GM18517 (cell line): ENCODE measurements at regions not wholly inside any gene's neighbourhood (a gene's known extent, or its start where the extent isn't known, plus 50 kb on each side); places are given as distances from the start of the nearest gene placed in this dataset.

ENCODE experiments used
- ATAC-seq: cut with Tn5 transposase; IDR thresholded peaks from one replicate; pipeline ENCODE4 v1.9.1; 2021; ENCODE audit warnings: mild to moderate bottlenecking, moderate library complexity; ENCODE audit not compliant: unreplicated experiment

DNA sequence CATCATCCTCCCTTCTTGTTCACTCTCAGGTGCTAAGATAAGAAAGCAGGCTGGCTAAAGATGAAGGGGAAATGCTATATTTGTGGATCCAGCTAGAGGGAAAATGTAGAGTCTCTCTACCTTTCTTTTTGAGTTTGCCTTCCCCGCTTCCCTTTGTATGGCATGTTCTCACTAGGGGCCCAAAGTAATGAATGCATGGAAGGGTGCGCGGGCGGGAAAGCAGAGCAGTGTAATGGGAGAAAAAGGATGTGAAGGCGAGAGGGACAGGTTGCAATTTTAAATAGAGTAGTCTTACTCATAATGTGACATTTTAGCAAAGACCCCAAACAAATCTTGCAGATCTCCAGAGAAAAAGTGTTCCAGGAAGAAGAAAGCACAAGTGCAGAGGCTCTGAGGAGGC, 105.1 kb upstream of the ATP1B1 start:
- ATAC-seq: no peak

DNA sequence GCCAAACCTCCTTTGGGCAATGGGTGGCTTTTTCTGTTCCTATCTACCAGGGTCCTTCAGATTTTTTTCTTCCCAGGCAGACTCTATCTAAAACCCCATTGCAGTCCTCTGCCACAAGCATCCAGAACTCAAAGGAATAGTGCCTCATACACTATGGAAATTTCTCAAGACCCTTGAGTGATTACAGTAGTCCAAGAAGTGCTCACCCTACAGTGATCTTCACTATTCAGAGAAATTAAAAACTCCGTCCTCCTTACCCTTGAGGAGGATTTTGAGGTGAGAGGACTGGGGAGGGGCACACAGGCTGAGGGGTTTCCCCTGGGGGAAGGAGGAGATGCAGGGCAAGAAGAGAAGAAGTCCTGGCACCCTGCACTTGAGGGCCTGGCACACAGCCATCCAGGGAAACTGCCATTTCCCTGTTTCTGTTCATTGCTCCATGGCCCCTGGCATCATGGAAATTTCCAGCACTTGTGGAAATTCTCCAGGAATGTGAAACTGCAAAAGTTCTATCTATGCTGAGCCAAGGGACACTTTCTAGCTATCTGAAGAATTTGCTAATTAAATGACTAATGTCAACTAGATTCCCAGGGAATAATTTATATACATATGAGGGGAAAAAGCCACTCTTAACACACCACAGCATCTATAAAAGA, 102.5 kb upstream of the ATP1B1 start:
- no peak for ATAC-seq

DNA sequence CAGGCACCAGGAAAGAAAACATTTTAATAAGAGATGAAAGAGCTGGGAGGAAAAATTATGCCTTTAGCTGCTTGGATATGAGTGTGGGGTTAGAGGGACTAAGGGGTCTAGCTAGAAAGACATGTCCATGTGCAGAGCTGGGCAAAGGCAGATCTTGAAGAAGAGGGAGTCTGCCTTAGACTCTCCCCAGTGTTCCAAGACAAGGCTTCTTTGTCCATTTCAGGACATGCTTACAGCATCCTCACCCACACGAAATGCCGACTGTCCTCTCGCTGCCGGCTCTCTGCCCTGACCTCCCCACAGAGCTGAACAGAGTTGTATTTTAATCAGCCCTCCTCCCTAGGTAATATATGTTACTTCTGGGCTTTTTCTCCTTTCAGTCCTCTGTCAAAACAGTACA, 100.7 kb upstream of the ATP1B1 start:
- no peak for ATAC-seq

DNA sequence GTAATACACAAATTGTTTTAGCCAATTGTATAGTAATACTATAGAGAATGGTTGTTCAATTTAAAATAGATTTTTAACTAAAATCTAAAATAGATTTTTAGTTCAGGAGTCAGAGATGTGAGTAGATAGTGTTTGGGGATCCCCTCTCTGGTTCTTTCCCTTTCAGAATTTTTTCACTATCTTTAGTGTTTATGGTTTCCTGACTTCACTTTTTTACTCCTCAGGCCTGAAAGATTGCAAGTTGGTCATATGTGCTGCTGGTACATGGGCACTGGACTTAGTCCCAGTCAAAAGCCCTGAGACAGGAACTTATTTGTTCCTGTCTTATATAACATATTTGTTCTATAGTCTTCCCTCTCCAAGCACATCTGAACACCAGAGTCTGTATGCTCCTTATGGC, 96.8 kb upstream of the ATP1B1 start:
- no peak for ATAC-seq

DNA sequence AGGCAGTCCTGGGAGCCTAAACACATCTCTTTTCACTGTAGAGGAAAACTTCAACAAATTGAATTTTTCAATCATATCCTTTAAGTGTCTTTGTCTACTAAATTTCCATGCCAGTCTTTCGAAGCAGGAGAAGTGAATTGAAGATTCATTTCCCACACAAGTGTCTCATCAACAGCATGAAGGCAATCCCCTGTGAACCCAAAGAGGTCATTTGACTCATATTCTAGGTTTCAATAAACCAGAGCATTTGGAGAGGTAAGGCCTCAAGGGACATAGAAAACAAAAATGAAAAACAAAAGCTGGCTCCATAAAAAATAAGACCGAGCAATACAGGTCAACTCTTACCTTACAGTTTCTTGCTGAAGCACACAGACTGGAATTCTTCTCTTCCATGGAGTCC, 94.1 kb upstream of the ATP1B1 start:
- peak; percentile 68 for ATAC-seq

DNA sequence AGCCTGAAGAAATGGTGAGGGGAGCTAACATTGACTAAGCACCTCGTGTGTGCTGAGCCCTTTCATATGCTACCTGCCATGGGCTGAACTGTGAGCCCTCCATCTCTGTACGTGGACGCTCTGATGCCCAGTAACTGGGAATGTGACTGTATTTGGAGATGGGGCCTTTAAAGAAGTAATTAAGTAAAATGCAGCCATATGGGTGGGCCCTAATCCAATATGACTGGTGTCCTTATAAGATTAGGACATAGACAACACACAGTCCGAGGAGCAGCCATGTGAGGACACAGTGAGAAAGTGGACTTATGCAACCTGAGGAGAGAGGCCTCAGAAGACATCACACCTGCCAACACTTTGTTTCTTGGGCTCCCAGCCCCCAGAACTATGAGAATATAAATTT, 92.7 kb upstream of the ATP1B1 start:
- no peak for ATAC-seq

DNA sequence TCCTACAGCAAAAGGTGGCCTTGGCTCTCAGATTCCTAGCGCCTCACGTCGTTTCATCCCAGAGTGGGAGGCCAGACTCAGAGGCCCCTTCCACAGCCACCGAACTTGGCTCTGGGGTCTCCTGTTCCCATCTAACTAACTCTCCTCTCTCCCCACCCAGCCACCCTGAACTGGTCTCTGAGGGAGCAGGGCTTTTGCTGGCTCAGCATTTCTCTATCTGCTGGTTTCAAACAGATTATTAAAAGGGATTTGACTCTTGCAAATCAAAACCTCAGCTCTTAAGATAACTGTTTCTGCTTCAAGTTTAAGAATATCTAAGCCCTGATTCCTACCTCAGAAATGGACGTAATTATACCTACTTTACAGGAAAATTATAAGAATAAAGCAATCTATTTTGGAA, 91.0 kb upstream of the ATP1B1 start:
- no peak for ATAC-seq

DNA sequence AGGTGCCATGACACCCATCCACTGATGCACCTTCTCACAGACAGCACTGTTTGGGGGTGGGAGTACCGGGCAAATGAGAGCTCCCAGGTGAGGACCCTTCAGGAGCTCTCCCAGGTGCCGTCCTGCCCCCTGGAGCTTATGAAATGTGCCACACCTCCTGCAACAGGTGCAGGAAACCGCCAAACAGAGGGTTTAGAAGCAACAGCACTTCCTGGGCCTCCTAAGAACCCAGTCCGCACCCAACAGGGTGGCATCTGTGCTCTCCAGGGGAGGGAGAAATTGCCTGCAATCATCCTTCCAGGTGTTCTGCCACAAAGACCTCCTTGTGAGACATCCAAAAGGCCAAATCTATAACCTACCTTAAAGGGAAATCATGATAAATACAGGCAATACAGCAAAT, 87.7 kb upstream of the ATP1B1 start:
- no peak for ATAC-seq

DNA sequence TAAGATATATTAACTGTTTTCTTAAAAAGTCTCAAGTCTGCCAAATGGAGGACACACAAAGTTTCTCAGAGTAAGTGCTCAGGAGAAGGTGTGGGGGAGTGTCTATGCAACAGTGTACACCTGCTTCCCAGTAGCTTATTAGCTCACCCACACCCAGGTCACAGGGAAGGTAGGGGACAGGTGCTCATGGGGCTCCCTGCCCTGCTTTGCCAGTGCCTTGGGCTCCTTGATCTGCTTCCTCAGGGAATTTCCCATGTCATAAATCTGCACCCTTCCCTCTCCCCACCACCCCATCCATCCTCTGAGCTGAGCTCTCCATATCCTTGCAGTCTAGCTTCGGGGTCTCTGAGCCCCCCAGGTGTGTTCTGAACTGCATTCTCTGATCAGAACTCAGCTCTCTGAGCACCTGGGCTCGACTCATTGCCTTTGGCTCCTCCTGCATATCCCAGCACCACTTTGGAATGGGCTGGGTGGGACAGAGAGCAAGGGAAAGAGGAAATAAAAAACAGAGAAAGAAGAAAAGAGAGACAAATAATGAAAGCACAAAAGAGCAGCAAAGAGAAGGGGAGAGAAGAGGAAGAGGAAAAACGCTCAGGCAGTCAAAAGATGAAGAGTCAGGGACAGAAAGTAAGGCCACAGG, 87.0 kb upstream of the ATP1B1 start:
- no peak for ATAC-seq

DNA sequence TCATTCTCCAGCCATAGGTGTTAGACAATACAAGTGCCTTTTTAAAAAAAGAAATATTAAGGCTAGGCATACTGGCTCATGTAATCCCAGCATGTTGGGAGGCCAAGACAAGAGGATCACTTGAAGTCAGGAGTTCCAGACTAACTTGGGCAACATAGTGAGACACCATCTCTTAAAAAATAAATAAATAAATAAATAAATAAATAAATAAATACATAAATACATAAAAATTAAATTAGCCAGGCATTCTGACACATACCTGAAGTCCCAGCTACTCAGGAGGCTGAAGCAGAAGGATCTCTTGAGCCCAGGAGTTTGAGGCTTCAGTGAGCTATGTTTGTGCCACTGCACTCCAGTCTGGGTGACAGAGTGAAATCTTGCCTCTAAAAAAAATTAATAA, 85.8 kb upstream of the ATP1B1 start:
- no peak for ATAC-seq

DNA sequence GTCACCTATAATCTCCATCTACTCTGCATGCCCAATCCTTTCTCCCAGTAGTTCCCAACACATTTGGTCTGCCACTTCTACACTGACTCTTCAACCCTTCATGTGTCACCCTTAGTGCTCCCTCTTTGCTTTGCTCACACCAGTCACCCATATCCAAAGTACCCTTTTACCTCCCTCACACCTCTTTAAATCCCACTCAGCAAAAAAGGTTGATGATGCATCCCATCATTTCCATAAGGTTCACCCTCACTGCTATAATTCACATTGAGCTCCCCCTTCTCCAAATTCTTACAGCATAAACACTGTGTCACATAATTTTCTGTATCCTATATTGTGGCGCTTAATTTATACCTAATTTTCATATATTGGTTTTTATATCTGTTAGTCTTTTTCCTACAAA, 83.8 kb upstream of the ATP1B1 start:
- no peak for ATAC-seq

DNA sequence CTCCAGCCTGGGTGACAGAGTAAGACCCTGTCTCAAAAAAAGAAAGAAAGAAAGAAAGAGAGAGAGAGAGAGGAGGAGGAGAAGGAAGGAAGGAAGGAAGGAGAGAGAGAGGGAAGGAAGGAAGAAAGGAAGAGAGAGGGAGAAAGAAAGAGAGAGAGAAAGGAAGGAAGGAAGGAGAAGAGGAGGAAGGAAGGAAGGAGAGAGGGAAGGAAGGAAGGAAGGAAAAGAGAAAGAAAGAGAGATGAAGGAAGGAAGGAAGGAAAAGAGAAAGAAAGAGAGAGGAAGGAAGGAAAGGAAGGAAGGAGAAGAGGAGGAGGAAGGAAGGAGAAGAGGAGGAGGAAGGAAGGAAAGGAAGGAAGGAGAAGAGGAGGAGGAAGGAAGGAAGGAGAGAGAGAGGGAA, 82.2 kb upstream of the ATP1B1 start:
- no peak for ATAC-seq

DNA sequence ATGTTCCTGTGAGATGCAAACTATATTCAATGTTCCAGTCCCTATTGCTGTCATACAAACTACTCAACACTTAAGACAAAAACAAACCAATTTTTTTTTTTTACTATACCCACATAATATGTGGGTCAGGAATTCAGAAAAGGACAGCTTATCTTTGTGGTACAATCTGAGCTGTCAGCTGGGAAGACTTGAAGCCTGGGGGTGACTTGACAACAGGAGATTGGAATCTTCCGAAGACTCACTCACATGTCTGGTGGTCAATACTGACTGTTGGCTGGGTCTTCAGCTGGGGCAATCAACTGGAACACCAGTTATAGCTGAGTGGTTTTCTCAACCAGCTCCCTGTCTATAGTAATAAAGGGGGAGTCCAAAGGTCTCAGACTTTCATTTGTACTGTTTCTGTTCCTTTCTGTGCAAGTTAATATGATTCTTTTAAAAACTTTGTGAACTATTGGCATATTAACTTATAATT, 81.7 kb upstream of the ATP1B1 start:
- peak; percentile 86 for ATAC-seq

DNA sequence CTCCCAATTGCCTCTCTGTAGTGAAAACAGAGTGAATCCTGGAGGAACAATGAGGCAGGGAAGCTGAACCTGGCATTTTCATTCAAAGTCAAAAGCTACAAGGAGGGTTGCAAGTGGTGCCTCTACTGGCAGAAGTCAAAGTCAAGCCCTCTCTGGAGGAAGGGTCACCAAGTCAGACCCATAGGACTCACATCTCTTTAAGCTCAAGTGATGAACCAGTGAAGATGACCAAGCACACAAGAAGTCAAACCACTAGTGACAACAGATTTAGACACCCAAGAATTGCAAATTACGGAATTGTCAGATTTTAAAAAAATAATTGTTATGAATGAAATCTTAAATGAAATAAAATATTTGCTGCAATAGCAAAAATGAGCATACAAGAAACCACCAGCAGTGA, 81.1 kb upstream of the ATP1B1 start:
- peak; percentile 11 for ATAC-seq

DNA sequence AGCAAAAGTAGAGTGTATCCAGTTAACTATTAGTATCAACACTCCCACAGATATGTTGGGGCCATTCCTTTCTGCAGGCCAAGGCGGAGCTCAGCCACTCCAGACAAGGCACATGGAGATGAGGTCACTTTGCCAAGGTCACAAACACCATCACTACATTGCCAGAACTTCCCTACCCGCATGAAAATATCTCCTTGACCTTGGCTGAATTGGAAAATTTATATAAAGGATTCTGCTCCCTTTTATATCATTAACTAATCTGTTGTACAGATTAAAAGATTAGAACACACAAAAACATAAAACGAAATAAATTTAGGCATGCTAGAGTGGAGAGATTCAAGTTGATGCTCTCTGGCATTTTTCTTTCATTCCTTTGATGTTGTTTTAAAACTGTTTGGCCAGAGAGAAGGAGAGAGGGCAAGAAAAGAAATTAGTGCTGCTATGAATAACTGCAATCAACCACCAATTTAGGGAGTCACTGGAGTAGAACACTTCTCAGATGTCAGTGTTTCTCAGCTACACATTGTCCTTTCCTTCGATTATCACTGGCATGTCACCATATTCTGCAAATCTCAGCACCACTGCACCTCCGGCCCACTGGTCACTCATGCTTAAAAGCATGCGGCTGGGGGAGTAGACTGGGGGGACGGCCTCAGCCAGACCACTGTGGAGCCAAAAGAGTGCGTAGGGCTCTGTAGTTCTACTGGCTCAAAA, 78.7 kb upstream of the ATP1B1 start:
- ATAC-seq: no peak

DNA sequence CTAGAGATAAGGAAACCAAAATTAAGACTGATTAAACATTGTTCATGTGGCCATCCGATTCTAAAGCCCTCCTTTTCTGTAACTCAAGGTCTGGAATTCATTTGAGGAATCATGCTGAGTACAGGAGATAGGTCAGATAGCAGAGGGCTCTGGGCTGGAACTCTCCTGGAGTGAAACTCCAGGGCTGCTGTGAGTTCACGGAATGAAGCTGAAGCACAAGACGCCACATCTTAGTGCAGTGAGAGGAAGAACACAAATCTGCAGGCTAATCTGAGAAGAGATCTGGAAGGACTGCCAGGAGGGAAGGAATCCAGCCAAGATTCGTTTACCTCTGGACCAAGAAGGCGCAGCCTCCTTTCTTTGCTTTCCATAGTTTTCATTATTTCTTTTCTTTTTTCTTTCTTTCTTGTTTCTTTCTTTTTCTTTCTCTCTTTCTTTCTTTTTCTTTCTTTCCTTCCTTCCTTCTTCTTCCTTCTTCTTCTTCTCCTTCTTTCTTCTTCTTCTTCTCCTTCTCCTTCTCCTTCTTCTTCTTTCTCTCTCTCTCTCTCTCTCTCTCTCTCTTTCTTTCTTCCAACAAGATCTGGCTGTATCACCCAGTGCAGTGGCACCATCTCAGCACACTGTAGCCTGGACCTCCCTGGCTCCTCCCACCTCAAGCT, 74.8 kb upstream of the ATP1B1 start:
- ATAC-seq: no peak

DNA sequence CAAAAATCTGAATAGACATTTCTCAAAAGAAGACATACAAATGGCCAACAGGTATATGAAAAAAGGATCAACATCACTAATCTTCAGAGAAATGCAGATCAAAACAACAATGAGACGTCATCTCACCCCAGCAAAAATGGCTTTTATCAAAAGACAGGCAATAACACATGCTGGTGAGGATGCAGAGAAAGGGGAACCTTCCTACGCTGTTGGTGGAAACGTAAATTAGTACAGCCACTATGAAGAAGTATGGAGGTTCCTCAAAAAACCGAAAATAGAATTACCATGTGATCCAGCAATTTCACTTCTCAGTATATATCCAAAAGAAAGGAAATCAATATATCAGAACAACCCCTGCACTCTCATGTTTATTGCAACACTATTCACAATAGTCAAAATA, 65.1 kb upstream of the ATP1B1 start:
- no peak for ATAC-seq

DNA sequence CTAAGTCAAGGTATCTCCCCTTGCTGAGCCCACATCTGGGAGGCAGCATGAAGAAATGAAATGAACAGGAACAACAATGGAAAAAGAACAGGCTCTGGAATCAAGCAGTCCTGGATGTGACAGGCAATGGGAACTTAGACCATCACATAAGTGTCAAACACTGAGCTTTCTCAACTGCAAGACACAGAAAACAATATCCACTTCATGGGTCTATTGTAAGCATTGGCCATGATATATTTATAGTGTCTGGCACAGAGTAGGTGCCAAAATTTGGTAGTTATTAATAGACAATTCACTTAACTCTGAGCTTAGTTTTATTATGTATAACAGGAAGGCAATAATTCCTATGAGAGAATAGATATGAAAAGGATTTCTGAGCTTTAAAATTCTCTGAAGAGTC, 64.1 kb upstream of the ATP1B1 start:
- no peak for ATAC-seq

DNA sequence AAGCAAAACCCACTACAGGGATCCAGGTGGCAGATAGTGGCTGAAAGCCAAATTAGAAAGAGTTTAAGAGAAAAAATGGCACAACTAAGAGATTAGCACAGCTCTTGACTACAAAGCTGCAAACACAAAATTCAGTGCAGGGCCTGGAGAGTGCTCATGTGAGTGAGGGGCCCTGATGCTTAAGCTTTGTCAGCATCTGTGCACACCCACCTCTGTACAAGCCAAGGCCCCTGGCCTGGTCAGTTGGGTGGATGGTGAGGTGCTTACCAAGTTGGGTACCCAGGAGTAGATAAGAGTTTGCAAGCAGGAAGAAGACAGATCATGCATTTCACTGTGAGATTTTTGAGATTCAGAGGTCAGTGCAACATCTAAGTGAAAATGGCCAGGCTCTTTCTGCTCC, 62.7 kb upstream of the ATP1B1 start:
- no peak for ATAC-seq

DNA sequence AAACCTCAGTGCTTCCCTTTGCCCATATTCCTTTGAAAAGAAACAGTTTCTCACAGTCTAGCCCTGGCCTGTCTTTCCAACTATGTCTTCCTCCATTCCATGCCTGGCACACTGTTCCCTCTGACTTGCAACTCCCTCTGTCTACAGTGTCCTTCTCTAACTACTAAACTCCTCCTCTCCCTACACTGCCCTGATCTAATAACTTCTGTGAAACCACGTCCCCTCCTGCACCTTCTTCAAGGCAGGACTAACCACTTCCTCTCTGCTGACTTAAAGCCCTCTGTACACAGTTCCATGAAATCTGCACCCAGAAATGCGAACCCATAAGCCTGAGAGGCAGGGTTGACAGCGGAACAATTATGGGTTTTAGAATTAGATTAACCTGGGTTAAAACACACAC, 62.2 kb upstream of the ATP1B1 start:
- peak; percentile 83 for ATAC-seq

DNA sequence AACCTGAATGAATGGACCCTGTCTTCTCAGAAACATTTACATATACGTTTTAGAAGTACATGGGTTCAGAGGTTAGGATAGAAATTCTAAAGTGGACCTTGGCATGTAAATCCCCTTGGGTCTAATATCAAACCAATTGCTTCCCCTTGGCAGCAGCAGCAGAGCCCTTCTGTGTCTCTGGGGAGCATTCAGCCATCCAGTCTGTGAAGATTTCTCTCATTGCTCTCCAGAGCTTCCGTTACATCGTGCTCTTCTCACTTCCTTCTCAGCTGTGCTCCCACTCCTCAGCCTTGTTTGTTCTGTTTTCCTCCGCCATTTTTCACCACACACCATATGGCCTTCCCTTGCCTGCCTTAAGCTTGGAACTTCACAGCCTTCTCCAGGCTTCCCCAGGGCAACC, 61.5 kb upstream of the ATP1B1 start:
- peak; percentile 39 for ATAC-seq

DNA sequence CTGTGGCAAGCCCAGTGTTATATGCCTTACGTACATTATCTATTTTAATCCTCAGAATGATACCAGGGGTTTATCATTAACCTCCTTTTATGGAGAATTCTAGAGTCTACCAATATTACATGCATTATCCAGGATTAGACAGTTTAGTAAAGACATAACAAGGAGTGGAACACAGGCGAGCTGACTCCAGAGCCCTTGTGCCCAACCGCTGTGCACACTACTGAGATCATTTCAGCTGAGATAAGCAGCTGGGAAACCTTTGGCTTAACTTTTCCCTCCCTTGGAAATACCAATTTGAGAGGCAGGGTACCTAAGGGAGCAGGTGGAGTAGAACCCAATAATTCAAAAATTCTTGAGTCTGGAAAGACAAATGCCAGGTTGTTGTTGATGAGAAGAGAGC, 59.8 kb upstream of the ATP1B1 start:
- no peak for ATAC-seq
